ENCODE measurements at regions not wholly inside any gene's neighbourhood (a gene's known extent, or its start where the extent isn't known, plus 50 kb on each side); places are given as distances from the start of the nearest gene placed in this dataset.

GRCh38 chr10:52450762-52451291 is 136.7 kb downstream of the DKK1 start:
- intact Hi-C loops (cut with micrococcal nuclease): no loop called here
- no peak for DNase-seq

GRCh38 chr10:52451817-52452216 is 137.7 kb downstream of the DKK1 start:
- DNase-seq (no peak), ATAC-seq (no peak)
- no peak overlapping the region for H3K4me3 ChIP-seq (ENCODE audit: low read length)
- H3K36me3 Mint-ChIP-seq: no peaks in the 10 kb centered on the region
- no peaks in the 10 kb centered on the region for H3K27me3 ChIP-seq (ENCODE audit: control insufficient read depth, insufficient read depth, low read length)
- H3K9me3 ChIP-seq (ENCODE audit: control insufficient read depth, insufficient read depth, low read length): no peaks in the 10 kb centered on the region
- no peaks in the 10 kb centered on the region for H3K4me1 Mint-ChIP-seq
- no peak overlapping the region for H3K4me3 Mint-ChIP-seq
- H3K36me3 ChIP-seq (ENCODE audit: control insufficient read depth, insufficient read depth, low read length): no peaks in the 10 kb centered on the region
- intact Hi-C loops (cut with micrococcal nuclease): no loop called here
- TF ChIP-seq CTCF (IDR thresholded peaks at IDR 0.05): no peak
- no peaks in the 10 kb centered on the region for H3K9me3 Mint-ChIP-seq
- H3K27ac ChIP-seq (ENCODE audit: low read length): no peak overlapping the region
- H3K27me3 Mint-ChIP-seq (ENCODE audit: low read depth in 2 of 2): no peaks in the 10 kb centered on the region
- no peaks in the 10 kb centered on the region for H3K4me1 ChIP-seq (ENCODE audit: control insufficient read depth, insufficient read depth, low read length)
- no peak overlapping the region for H3K27ac Mint-ChIP-seq

More at GRCh38 chr10:52450762-52451291, 136.7 kb downstream of the DKK1 start:
- no peak for TF ChIP-seq CTCF (IDR thresholded peaks at IDR 0.05)
- Mint-ChIP-seq H3K4me1 (no peaks in the 10 kb centered on the region), H3K9me3 (no peaks in the 10 kb centered on the region), H3K27me3 (ENCODE audit: low read depth in 2 of 2) (no peaks in the 10 kb centered on the region), H3K4me3 (no peak overlapping the region), H3K27ac (no peak overlapping the region), H3K36me3 (no peaks in the 10 kb centered on the region)
- Histone ChIP-seq H3K4me1 (ENCODE audit: control insufficient read depth, insufficient read depth, low read length) (no peaks in the 10 kb centered on the region), H3K27me3 (ENCODE audit: control insufficient read depth, insufficient read depth, low read length) (no peaks in the 10 kb centered on the region), H3K4me3 (ENCODE audit: low read length) (no peak overlapping the region), H3K9me3 (ENCODE audit: control insufficient read depth, insufficient read depth, low read length) (no peaks in the 10 kb centered on the region), H3K27ac (ENCODE audit: low read length) (no peak overlapping the region), H3K36me3 (ENCODE audit: control insufficient read depth, insufficient read depth, low read length) (no peaks in the 10 kb centered on the region)
- no peak for ATAC-seq
- 87% methylated on average over 3 of the region's 6 CpGs for WGBS (ENCODE audit: insufficient coverage)

- WGBS (ENCODE audit: insufficient coverage): 80% methylated on average over 12 of the region's 12 CpGs
- H3K4me1 ChIP-seq (ENCODE audit: control insufficient read depth, insufficient read depth, low read length): no peaks in the 10 kb centered on the region
- no peaks in the 10 kb centered on the region for H3K9me3 ChIP-seq (ENCODE audit: control insufficient read depth, insufficient read depth, low read length)
- Mint-ChIP-seq H3K4me1 (no peaks in the 10 kb centered on the region), H3K4me3 (no peak overlapping the region), H3K27me3 (ENCODE audit: low read depth in 2 of 2) (no peaks in the 10 kb centered on the region), H3K27ac (no peak overlapping the region), H3K9me3 (no peaks in the 10 kb centered on the region), H3K36me3 (no peaks in the 10 kb centered on the region)
- DNase-seq: no peak
- TF ChIP-seq CTCF (IDR thresholded peaks at IDR 0.05): no peak
- H3K27me3 ChIP-seq (ENCODE audit: control insufficient read depth, insufficient read depth, low read length): no peaks in the 10 kb centered on the region
- H3K36me3 ChIP-seq (ENCODE audit: control insufficient read depth, insufficient read depth, low read length): no peaks in the 10 kb centered on the region
- no peak for ATAC-seq
- H3K27ac ChIP-seq (ENCODE audit: low read length): no peak overlapping the region
- H3K4me3 ChIP-seq (ENCODE audit: low read length): no peak overlapping the region
- intact Hi-C loops (cut with micrococcal nuclease): no loop called here
Measured at GRCh38 chr10:52452600-52453493, 138.8 kb downstream of the DKK1 start.

All from natural killer cell (primary cell).